BE2C (cell line): ENCODE measurements at regions not wholly inside any gene's neighbourhood (a gene's known extent, or its start where the extent isn't known, plus 50 kb on each side); places are given as distances from the start of the nearest gene placed in this dataset.

Experiments
- DNase-seq: peaks from one replicate; pipeline ENCODE4 v3.0.0-alpha.2; 2020
- H3K27me3 ChIP-seq: fragments of 250-450 bp; sonication (Bioruptor Pico); 2 replicates; pipeline ENCODE4 v1.5.1; 2020; ENCODE audit warnings: mild to moderate bottlenecking
- H3K36me3 ChIP-seq: fragments of 250-450 bp; sonication (Bioruptor Pico); 2 replicates; pipeline ENCODE4 v1.5.1; 2020; ENCODE audit warnings: mild to moderate bottlenecking
- H3K4me1 ChIP-seq: fragments of 250-450 bp; sonication (Bioruptor Pico); 2 replicates; pipeline ENCODE4 v1.5.1; 2020
- H3K4me3 ChIP-seq: 2 replicates; pipeline ENCODE4 v1.5.1; 2011; ENCODE audit warnings: low read depth, low read length
- H3K9me3 ChIP-seq: fragments of 250-450 bp; sonication (Bioruptor Pico); 2 replicates; pipeline ENCODE4 v1.5.1; 2020
- CTCF ChIP-seq: IDR thresholded peaks from 2 replicates; pipeline ENCODE4 v1.5.1; 2012; ENCODE audit warnings: mild to moderate bottlenecking, low read depth, low read length

DNA sequence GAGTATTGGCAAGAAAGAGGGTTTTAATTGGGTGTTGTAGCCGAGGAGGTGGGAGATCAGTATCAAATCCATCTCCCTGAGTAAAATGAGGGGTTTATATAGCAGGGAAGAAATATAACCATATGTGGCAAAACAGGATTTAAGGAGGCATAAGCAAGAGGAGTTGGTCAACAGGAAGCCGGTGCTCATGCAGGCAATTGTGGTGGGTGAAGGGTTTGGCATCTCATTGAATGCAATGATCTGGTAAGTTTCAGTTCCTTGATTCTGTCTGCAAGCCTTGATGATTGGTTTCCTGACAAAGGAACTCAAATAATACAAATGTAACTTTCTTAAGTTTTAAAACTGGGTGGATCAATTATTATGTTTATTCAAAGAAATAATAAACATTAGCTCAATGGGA lies 564.4 kb upstream of the LINC00305 start:
- Histone ChIP-seq H3K9me3 (no peaks in the 10 kb centered on the region), H3K27me3 (no peaks in the 10 kb centered on the region), H3K36me3 (no peaks in the 10 kb centered on the region), H3K4me3 (no peak overlapping the region), H3K4me1 (no peaks in the 10 kb centered on the region)
- no peak for TF ChIP-seq CTCF
- DNase-seq: no peak

GRCh38 chr18:64712035-64712434 lies 563.1 kb upstream of the LINC00305 start:
- Histone ChIP-seq H3K4me3 (no peak overlapping the region), H3K27me3 (no peaks in the 10 kb centered on the region), H3K36me3 (no peaks in the 10 kb centered on the region), H3K4me1 (no peaks in the 10 kb centered on the region), H3K9me3 (no peaks in the 10 kb centered on the region)
- DNase-seq: no peak
- no peak for TF ChIP-seq CTCF

DNA sequence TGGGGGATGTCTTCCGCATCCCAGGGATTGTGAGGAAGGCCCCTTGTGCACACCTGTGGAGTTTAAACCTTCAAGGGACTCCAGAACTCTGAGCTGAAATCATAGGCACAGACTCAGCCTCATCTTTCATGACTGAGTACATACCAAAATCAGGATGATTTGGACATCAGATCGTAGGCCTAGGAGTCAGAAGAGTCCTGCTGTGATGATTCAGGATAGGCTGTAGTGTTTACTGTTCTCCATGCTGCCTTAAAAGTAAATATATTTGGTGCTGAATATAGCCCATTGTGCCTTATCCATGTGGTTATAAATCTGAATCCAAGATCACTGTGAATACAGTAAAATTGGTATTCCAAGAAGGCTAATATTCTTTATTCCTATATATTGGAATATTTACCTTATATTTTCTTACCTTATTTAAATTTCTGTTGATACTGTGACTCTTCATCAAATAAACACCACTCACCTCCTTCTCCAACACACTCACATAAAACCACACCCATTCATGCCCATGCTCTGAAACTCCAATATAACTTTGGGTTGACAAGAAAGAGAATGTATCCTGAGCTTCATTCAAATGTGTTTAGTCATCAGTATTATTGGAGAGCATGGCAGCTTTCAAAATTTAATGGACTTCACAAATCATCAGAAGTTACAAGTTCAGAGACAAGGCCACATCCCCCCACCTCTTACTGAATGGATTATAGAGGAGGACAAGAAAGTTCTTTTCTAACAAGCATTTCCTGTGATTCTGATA lies 561.4 kb upstream of the LINC00305 start:
- Histone ChIP-seq H3K4me1 (no peaks in the 10 kb centered on the region), H3K36me3 (no peaks in the 10 kb centered on the region), H3K27me3 (no peaks in the 10 kb centered on the region), H3K4me3 (no peak overlapping the region), H3K9me3 (no peaks in the 10 kb centered on the region)
- no peak for TF ChIP-seq CTCF
- DNase-seq: no peak

GRCh38 chr18:64707052-64707451 lies 558.2 kb upstream of the LINC00305 start:
- no peak overlapping the region for H3K4me3 ChIP-seq
- TF ChIP-seq CTCF: no peak
- no peaks in the 10 kb centered on the region for H3K9me3 ChIP-seq
- no peaks in the 10 kb centered on the region for H3K27me3 ChIP-seq
- no peaks in the 10 kb centered on the region for H3K36me3 ChIP-seq
- H3K4me1 ChIP-seq: no peaks in the 10 kb centered on the region
- DNase-seq: no peak

- no peak for TF ChIP-seq CTCF
Measured at GRCh38 chr18:64699081-64699480, 550.2 kb upstream of the LINC00305 start.

DNA sequence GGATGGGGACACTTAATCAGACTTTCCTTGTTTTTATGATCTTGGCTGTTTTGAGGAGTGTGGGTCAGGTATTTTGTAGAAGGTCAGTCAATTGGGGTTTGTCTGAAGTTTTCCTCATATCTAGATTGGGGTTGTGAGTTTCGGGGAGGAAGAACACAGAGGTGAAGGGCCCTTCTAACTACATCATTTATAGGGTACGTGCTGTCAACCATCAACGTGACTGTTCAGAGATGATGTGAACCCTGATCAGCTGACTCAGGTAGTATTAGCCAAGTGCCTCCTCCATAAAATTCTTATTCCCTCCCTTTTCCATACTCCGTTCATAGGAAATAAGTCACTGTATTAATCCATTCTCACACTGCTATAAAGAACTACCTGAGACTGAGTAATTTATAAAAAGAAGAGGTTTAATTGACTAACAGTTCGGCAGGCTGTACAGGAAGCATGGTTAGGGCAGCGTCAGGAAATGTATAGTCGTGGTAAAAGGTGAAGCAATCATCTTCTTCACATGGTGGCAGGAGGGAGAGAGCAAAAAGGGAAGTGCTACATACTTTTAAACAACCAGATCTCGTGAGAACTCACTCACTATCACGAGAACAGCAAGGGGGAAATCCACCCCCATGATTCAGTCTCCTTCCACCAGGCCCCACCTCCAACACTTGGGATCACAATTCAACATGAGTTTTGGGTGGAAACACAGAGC lies 547.1 kb upstream of the LINC00305 start:
- no peak for DNase-seq
- Histone ChIP-seq H3K4me1 (no peaks in the 10 kb centered on the region), H3K4me3 (no peak overlapping the region), H3K27me3 (no peaks in the 10 kb centered on the region), H3K36me3 (no peaks in the 10 kb centered on the region), H3K9me3 (no peaks in the 10 kb centered on the region)
- no peak for TF ChIP-seq CTCF

More at GRCh38 chr18:64699081-64699480, 550.2 kb upstream of the LINC00305 start:
- Histone ChIP-seq H3K36me3 (no peaks in the 10 kb centered on the region), H3K9me3 (no peaks in the 10 kb centered on the region), H3K27me3 (no peaks in the 10 kb centered on the region), H3K4me3 (no peak overlapping the region), H3K4me1 (no peaks in the 10 kb centered on the region)
- no peak for DNase-seq
